HFFc6 (cell line): ENCODE measurements at regions not wholly inside any gene's neighbourhood (a gene's known extent, or its start where the extent isn't known, plus 50 kb on each side); places are given as distances from the start of the nearest gene placed in this dataset.

Source experiments
- DNase-seq: peaks from one replicate; pipeline ENCODE4 v3.0.0-alpha.2; 2018
- H3K27ac Mint-ChIP-seq: 2 replicates; pipeline ENCODE4 v1.8.0; 2020; ENCODE audit warnings: mild to moderate bottlenecking, mixed read lengths
- H3K27me3 Mint-ChIP-seq: 2 replicates; pipeline ENCODE4 v1.8.0; 2021; ENCODE audit warnings: mild to moderate bottlenecking, moderate library complexity, mixed read lengths; ENCODE audit not compliant: insufficient read depth
- H3K36me3 Mint-ChIP-seq: 2 replicates; pipeline ENCODE4 v1.8.0; 2021; ENCODE audit warnings: low read depth, mixed read lengths
- H3K4me1 Mint-ChIP-seq: 2 replicates; pipeline ENCODE4 v1.8.0; 2020; ENCODE audit warnings: low read depth, mixed read lengths
- H3K4me3 Mint-ChIP-seq: 2 replicates; pipeline ENCODE4 v1.8.0; 2020; ENCODE audit warnings: mild to moderate bottlenecking, moderate library complexity, mixed read lengths
- H3K9me3 Mint-ChIP-seq: 2 replicates; pipeline ENCODE4 v1.8.0; 2020; ENCODE audit warnings: mild to moderate bottlenecking, mixed read lengths
- TF ChIP-seq, protein P1 (sequence below): fragments of 200-600 bp; sonication (generic); IDR thresholded peaks from 2 replicates; pipeline ENCODE4 v1.5.0; 2021; ENCODE audit warnings: antibody characterized with exemption, mild to moderate bottlenecking

DNA sequence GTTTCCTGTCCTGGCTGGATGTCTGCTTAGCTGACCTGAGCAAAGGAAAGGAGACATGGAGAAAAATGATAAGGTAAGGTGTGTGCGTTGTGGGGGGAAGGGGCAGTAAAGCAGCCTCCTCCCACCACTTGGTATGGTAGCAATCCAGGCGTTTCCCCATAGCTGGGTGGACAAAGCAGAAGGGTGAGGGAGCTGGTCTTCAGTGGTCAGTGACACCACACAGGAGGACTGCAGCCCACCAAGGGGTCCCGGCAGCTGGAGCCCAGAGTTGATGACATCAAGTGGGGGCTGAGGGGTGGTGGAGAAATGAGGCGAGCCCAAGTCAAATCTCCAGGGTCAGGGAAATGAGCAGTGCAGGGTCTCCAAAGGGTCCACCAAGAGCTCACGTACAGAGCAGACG, 69.3 kb upstream of the LRRN2 start:
- TF ChIP-seq, protein P1, sequence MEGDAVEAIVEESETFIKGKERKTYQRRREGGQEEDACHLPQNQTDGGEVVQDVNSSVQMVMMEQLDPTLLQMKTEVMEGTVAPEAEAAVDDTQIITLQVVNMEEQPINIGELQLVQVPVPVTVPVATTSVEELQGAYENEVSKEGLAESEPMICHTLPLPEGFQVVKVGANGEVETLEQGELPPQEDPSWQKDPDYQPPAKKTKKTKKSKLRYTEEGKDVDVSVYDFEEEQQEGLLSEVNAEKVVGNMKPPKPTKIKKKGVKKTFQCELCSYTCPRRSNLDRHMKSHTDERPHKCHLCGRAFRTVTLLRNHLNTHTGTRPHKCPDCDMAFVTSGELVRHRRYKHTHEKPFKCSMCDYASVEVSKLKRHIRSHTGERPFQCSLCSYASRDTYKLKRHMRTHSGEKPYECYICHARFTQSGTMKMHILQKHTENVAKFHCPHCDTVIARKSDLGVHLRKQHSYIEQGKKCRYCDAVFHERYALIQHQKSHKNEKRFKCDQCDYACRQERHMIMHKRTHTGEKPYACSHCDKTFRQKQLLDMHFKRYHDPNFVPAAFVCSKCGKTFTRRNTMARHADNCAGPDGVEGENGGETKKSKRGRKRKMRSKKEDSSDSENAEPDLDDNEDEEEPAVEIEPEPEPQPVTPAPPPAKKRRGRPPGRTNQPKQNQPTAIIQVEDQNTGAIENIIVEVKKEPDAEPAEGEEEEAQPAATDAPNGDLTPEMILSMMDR = no peak
- no peaks in the 10 kb centered on the region for H3K36me3 Mint-ChIP-seq
- H3K27ac Mint-ChIP-seq = no peak overlapping the region
- no peak overlapping the region for H3K4me3 Mint-ChIP-seq
- no peaks in the 10 kb centered on the region for H3K9me3 Mint-ChIP-seq
- no peak for DNase-seq
- H3K27me3 Mint-ChIP-seq = peaks cover 23% of the 10 kb centered on the region
- no peaks in the 10 kb centered on the region for H3K4me1 Mint-ChIP-seq

GRCh38 chr1:204756349-204756748, 70.8 kb upstream of the LRRN2 start:
- Mint-ChIP-seq H3K4me1 (no peaks in the 10 kb centered on the region), H3K4me3 (no peak overlapping the region), H3K9me3 (peaks cover 4% of the 10 kb centered on the region; the same call in 1 of the 2 replicates), H3K27ac (no peak overlapping the region), H3K27me3 (peaks cover 25% of the 10 kb centered on the region), H3K36me3 (0 out of 2 replicates have a peak, but pooled peaks cover 5% of the 10 kb centered on the region)
- TF ChIP-seq, protein P1 = no peak
- no peak for DNase-seq

GRCh38 chr1:204756811-204757210, 71.3 kb upstream of the LRRN2 start:
- Mint-ChIP-seq H3K27ac (no peak overlapping the region), H3K36me3 (0 out of 2 replicates have a peak, but pooled peaks cover 5% of the 10 kb centered on the region), H3K4me1 (no peaks in the 10 kb centered on the region), H3K9me3 (peaks cover 4% of the 10 kb centered on the region; the same call in 1 of the 2 replicates), H3K27me3 (peaks cover 22% of the 10 kb centered on the region), H3K4me3 (no peak overlapping the region)
- no peak for DNase-seq
- TF ChIP-seq, protein P1 = no peak

- Mint-ChIP-seq H3K4me3 (no peak overlapping the region), H3K4me1 (peaks cover 3% of the 10 kb centered on the region), H3K9me3 (peaks cover 4% of the 10 kb centered on the region; the same call in 1 of the 2 replicates), H3K36me3 (0 out of 2 replicates have a peak, but pooled peaks cover 5% of the 10 kb centered on the region), H3K27ac (no peak overlapping the region), H3K27me3 (peaks cover 18% of the 10 kb centered on the region)
- no peak for DNase-seq
- TF ChIP-seq, protein P1 = no peak
Observed at GRCh38 chr1:204758601-204759000, 73.1 kb upstream of the LRRN2 start.

DNA sequence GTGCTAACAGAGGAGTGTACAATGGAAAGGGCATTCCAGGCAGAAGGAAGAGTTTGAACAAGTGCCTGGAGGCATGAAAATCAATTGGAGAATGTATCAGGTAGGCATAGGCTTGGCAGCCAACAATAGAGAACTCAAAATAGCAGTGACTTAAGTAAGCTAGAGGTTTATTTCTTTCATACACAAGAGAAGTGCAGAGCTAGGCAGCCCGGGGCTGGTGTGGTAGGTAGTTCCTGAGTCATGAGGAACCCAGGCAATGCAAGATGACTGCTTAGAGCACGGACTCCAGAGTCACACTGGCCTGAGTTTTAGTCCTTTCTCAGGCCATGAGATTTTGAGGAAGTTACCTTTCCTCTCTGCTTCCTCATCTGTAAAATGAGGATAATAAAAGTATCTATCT, 74.8 kb upstream of the LRRN2 start:
- TF ChIP-seq, protein P1 = no peak

More for the DNA sequence above, 74.8 kb upstream of the LRRN2 start:
- peaks cover 19% of the 10 kb centered on the region for H3K27me3 Mint-ChIP-seq
- peaks cover 7% of the 10 kb centered on the region for H3K4me1 Mint-ChIP-seq
- H3K36me3 Mint-ChIP-seq = 0 out of 2 replicates have a peak, but pooled peaks cover 5% of the 10 kb centered on the region
- no peak overlapping the region for H3K27ac Mint-ChIP-seq
- H3K9me3 Mint-ChIP-seq = peaks cover 4% of the 10 kb centered on the region; the same call in 1 of the 2 replicates
- no peak for DNase-seq
- no peak overlapping the region for H3K4me3 Mint-ChIP-seq
